ENCODE measurements at regions not wholly inside any gene's neighbourhood (a gene's known extent, or its start where the extent isn't known, plus 50 kb on each side); places are given as distances from the start of the nearest gene placed in this dataset.

- TF ChIP-seq, protein P1, sequence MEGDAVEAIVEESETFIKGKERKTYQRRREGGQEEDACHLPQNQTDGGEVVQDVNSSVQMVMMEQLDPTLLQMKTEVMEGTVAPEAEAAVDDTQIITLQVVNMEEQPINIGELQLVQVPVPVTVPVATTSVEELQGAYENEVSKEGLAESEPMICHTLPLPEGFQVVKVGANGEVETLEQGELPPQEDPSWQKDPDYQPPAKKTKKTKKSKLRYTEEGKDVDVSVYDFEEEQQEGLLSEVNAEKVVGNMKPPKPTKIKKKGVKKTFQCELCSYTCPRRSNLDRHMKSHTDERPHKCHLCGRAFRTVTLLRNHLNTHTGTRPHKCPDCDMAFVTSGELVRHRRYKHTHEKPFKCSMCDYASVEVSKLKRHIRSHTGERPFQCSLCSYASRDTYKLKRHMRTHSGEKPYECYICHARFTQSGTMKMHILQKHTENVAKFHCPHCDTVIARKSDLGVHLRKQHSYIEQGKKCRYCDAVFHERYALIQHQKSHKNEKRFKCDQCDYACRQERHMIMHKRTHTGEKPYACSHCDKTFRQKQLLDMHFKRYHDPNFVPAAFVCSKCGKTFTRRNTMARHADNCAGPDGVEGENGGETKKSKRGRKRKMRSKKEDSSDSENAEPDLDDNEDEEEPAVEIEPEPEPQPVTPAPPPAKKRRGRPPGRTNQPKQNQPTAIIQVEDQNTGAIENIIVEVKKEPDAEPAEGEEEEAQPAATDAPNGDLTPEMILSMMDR (IDR thresholded peaks at IDR 0.05), result no peak
- TF ChIP-seq POLR2AphosphoS5 (IDR thresholded peaks at IDR 0.05; ENCODE audit: insufficient read depth in 1 of 2, low read depth in 1 of 2) (no peak), POLR2A (IDR thresholded peaks at IDR 0.05) (no peak)
Measured at GRCh38 chr5:117405197-117405596, 830.6 kb upstream of the SEMA6A start.

Measured in vagina (tissue), 2 donors.